ENCODE measurements at regions not wholly inside any gene's neighbourhood (a gene's known extent, or its start where the extent isn't known, plus 50 kb on each side); places are given as distances from the start of the nearest gene placed in this dataset.

DNA sequence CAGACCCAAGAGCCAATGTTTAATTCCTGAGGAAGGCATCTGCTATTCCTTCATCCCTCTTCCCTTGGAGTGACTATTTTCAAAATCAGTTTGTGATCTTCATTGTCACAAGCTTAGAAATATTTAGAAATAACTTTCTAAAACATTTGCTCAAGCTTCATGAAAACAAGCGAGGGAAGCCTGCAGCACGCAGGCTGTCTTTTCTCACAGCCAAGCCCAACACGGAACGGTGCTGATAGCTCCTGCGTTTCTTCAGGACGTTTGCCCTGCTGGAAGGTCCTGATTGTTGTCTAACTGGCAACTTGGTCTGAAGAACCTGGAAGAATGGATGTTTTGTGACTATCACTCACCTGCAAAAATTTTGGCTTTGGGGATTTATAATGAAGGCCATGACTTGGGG lies 152.5 kb downstream of the FGF9 start:
- DNase-seq = no peak

GRCh38 chr13:21823949-21824348 lies 153.1 kb downstream of the FGF9 start:
- DNase-seq = no peak

GRCh38 chr13:21825186-21825585 lies 154.3 kb downstream of the FGF9 start:
- DNase-seq = no peak

DNA sequence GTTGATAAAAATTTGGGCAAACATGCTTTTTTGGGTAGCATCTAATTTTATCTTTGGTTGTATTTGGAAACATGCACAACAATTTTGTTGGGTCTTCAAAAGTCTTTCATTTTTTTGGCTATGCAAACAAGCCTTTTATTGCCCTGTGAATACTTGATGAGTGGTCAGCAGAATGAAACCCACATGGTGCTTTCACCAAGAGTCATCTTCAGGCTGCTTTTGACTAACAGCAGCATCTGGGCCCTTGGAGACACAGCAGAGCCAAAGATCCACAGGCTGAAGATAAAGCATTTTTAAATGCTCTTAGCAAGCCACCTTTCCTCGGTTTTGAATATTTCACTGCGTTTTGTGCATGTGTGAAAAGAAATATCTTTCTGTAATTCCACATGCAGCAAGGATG lies 154.9 kb downstream of the FGF9 start:
- DNase-seq = no peak

GRCh38 chr13:21826214-21827015 lies 155.5 kb downstream of the FGF9 start:
- DNase-seq = no peak

GRCh38 chr13:21831654-21832324 lies 160.9 kb downstream of the FGF9 start:
- no peak for DNase-seq

DNA sequence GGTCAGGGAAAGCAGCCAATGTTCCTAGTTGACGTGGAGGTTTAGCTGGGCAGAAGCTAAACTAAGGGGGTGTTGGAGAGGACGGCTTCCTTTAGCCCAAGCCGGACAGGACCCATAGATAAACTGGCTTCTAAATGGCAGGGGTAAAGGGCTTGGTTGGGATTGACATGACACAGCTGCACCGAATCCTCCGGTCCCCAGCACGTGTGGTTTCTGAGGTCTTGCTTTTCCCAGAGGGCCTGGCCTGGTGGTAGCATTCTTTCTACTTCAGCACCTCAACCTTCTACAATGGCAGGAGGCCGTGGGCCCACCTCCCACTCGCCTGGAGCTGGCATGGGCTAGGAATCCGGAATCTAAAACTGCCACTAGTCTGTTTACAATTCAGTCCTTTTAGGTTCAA lies 163.0 kb downstream of the FGF9 start:
- DNase-seq = no peak

DNA sequence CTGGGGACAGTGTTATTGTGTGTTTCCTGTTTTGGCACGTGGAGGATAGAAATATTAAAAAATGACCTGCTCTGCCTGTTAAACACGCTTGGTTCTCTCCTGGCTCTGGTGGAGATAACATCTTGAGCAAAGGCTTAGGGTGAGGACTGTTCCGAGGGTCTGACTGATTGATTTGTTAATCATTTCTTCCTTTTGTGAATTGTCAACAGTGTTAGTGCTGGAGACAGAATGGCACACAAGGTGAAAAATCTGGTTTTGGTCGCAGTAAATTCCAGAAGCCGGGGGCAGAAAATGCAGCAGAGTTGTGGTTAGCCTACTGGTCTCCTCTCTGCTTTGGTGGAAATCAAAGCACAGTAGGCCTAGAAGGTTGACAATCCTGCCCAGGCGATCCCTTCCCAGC lies 163.6 kb downstream of the FGF9 start:
- DNase-seq = no peak

DNA sequence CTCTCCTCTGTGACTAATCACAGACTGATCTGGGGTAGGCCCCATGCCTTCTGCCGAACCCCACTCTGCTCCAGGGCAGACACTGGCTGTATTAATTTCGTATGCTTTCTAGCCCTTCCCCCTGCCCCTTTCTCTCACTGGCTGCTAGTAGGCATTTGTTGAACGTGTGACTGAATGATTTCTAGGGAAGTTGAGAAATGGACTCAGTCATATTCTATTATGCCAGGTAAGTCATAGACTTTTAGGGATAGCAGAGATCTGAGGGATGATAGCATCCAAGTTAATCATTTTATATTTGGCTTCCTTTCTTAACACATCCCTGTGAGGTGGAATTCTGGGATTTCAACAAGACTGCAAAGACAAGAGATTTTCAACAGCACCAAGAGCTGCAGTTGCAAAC lies 166.4 kb downstream of the FGF9 start:
- no peak for DNase-seq

- DNase-seq = no peak
These were observed 167.1 kb downstream of the FGF9 start for GRCh38 chr13:21837841-21838551.

DNA sequence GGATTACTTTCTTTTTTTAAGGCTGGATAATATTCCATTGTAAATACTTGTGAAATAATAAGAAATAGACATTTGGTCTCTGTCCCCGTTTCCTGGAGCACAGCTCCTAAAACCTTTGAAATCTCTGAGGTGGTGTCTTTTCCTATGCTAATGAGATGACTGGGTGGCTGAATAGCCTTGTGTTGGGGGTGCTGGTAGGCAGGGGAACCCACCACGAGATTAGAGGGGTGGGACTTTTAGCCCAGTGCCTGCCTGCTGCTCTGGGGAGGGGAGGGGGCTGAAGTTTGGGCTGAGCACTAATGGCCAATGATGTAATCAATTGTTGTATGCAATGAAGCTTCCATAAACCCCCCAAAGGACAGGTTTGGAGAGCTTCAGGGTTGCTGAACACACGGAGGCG lies 175.7 kb downstream of the FGF9 start:
- no peak for DNase-seq

DNA sequence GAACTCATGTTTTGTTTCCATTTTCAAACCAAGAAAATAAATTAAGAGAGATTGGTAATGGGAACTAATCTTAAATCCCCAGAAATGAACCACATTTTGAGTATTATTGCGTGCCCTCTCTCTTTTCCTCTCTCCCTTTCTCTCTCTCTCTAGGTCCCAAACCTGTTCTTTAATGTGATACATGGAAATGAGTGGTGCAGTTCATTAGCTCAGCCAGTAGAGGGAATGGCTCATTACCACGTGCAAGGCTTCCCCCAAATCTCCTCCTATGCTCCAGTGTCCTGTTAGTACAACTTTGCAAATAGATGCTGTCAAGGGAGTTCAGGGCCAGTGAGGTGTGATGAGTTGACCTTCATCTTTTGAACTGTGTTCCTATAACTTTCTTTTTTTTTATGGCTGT lies 178.4 kb downstream of the FGF9 start:
- peak; percentile 25 for DNase-seq

DNA sequence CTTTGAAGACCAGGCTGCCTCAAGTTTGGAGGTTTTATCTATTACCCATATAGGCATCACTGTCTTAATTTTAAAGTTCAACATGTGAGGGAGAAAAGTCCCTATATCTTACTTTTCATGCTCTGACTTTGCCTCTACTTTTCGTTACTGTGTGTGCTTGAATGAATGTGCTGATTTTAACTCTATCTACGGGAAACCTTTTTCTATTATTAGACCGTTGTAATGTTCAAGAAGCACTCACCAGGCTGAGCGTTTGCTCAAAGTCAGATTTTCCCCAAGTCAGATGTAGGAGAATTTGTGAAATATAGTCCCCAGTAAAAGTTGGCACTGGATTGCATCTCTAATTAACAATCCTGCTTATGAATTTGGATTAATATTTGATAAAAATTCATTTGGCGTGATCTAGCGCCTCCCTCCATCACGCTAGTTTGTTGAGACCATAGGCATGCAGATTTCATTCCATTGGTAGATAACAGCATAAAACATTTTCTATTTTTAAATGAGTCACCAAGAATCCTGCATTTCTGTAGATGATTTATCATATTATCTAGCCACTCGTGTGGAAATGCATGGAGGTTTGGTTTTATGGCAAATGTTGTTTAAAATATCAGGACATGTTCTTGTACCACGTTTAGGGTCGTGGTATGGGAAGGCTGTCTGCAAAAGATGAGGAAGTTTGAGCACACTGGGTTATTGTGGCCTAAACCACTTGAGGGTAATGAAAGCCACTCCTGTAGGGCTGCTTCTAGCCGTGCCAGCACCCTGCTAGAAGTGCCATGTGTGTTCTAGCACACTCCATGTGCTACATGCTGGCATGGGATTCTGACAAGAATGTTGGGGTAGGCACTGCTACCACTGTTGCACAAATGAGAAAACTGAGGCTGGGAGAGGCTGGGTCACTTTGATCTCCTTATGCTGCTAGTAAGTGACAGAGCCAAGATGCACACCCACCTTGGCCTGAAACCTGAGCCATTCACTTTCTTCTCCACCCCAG lies 179.4 kb downstream of the FGF9 start:
- DNase-seq = no peak

- DNase-seq = no peak
These were observed 181.2 kb downstream of the FGF9 start for GRCh38 chr13:21852043-21852442.

DNA sequence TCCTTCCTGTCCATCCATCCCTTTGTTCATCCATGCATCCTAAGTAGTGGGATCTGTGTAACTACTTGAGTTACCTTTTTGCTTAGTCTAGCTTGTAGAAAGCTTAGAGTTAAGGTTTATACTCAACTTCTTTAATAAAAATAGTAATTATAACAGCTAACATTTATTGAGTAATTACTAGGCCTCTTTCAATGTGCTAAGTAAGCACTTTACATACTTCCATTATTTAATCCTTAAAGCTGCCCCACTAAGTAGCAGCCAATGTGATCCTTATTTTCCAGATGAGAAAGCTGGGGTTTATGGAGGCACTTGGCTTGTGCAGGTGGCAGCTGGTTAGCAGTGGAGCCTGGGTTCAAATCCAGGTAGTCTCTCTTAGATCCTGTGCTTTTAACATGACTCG lies 182.9 kb downstream of the FGF9 start:
- no peak for DNase-seq

DNA sequence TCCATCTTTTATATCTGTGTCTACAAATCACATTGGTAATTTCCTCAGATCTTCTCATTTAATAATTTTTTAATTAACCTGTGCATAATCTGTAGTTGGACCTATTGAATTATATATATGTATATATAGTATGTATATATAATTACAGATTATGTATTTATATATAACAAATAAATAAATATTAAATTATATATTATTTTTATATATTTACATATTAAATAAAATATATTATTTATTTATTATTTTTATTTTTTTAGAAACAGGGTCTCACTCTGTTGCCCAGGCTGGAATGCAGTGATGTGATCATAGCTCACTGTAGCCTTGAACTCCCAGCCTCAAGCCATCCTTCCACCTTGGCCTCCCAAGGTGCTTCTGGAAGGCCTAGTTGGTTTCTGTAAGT lies 197.9 kb downstream of the FGF9 start:
- DNase-seq = no peak

DNA sequence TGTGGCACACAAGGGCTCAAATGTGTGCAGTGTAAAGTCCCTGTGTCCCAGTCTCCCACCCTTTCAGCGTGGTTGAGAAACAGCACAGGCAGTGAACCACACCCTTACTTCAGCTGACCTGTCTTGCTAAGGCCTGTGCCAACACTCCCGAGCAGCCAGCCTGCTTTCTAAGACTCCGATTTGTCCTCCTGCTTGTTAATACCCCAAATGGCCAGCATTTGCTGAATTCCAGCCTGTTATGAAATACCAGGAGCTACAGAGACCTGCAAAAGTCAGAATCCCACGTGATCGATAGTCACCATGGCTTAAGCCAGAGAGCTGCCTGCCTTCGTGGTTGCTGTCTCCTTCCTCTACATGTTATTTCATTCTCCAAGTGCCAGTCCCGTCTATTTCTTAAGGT lies 200.5 kb downstream of the FGF9 start:
- no peak for DNase-seq

DNA sequence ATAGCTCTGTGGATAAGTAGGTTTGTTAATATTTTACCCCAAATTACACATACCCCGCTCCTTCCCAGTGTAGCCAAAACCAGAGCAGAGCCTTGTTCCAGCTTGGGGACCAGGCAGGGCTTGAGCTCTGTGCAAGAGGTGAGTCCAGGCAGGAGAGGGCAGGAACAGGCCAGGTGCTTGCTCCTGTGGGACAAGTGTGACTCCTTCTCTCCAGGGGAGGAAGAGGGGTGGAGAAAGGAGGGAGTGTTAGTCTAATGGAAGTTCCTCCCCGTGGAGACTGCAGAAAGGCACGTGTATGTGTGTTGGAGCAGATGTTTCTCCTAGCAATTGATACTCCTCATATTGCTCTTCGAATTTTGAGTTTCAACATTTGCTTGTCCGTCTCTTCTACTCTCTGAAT lies 201.0 kb downstream of the FGF9 start:
- DNase-seq = no peak

DNA sequence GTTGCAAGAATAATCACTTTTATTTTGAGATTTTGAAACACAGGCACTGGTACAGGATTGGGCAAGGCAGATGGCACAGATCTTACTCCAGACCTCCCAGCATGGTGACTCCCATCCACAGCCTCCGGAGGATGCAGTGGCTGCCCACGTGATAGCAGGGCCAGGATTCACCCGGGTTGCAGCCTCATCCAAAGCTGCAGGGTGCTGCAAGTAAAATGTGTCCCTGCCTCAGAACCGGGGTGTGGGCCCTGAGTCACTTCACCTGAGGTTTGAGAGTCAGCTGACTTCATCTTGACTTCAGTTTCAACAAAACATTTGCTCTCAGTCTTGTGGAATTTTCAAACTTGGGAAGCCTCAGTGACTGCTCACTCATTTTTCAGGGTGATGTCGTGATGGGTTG lies 201.9 kb downstream of the FGF9 start:
- DNase-seq = no peak

GRCh38 chr13:21875116-21875515 lies 204.2 kb downstream of the FGF9 start:
- no peak for DNase-seq

- DNase-seq = no peak
These were observed 208.5 kb downstream of the FGF9 start for GRCh38 chr13:21879263-21879914.

GRCh38 chr13:21882766-21883165 lies 211.9 kb downstream of the FGF9 start:
- DNase-seq = peak; percentile 79
